GM12892 (cell line): ENCODE measurements at regions not wholly inside any gene's neighbourhood (a gene's known extent, or its start where the extent isn't known, plus 50 kb on each side); places are given as distances from the start of the nearest gene placed in this dataset.

Experiments used
- DNase-seq: peaks from one replicate; pipeline ENCODE4 v3.0.0; 2011; ENCODE audit not compliant: insufficient read length
- FAIRE-seq: peaks from 2 replicates; lab custom pipeline; 2011; peaks lifted over from hg19 to GRCh38; lab: Jason Lieb, UNC
- POLR2A ChIP-seq: IDR thresholded peaks from 2 replicates; pipeline ENCODE4 v1.6.1; 2011; ENCODE audit warnings: low read depth, low read length, control low read depth
- POLR2AphosphoS5 ChIP-seq: IDR thresholded peaks from 2 replicates; pipeline ENCODE4 v1.6.1; 2011; ENCODE audit warnings: low read depth, low read length, control low read depth
- TAF1 ChIP-seq: IDR thresholded peaks from 2 replicates; pipeline ENCODE4 v1.6.1; 2011; ENCODE audit warnings: low read depth, mild to moderate bottlenecking, control low read depth, low read length, borderline replicate concordance

DNA sequence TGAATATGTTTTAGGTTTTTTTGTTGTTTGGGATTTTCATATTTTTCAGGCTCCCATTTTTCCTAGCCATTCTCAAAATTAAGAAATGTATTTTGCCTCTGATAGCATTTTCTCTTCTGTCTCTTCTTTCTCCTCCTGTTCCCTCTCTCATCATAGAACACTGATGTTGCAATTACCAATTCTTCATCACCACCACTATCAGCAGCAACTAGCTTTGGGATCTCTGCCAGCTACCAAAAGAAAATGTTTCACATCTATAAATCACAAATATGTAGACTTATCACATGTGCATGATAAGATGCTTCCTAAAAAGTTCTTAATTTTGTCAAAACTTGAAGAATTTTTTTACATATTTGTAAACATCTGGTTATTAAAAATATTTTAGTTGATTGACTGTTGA is 887.1 kb downstream of the MAT2B start:
- no peak for FAIRE-seq
- no peak for TF ChIP-seq POLR2AphosphoS5
- no peak for TF ChIP-seq TAF1
- no peak for TF ChIP-seq POLR2A
- no peak for DNase-seq

DNA sequence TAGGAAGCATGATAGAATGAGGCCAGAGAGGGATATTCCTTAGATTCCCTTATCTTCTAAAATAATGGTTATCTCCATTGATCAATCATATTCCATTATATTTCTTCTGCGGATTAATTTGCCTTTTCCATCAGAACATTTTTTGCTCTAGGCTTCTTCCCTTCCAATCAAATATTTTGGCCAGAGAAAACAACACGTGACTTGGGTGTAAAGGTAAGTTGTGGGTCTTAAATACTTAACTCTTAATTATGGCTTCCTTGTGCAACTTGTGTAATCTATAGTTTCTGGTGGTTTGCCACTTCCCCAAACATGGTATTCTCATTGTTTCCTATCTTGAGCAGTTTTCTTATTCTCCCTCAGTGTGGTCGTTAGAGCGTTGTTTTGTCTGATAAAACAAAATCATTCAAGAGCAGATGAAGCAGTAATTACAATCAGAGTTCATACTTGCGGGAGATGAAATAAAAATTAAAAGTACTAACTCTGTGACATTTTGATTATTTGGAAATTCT is 889.3 kb downstream of the MAT2B start:
- no peak for TF ChIP-seq TAF1
- TF ChIP-seq POLR2A: no peak
- TF ChIP-seq POLR2AphosphoS5: no peak
- FAIRE-seq (no peak), DNase-seq (no peak)

DNA sequence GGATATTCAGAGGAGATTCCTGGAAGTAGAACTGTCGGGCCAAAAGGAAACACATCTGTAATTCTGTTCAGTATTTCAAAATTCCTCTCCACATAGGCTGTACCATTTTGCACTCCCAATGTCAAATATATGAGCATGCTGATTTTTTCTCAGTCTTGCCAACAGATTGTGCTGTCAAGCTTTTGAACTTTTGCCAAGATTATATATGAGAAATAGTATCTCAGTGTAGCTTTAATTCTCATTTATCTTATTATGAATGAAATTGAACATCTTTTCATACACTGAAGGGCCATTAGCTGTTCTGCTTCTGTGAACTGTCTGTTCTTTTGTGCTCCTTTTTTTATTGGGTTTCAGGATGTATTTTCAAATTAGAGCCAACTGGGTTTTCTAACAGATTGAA is 907.1 kb downstream of the MAT2B start:
- DNase-seq: no peak
- TF ChIP-seq POLR2AphosphoS5 (no peak), TAF1 (no peak), POLR2A (no peak)
- FAIRE-seq: no peak

DNA sequence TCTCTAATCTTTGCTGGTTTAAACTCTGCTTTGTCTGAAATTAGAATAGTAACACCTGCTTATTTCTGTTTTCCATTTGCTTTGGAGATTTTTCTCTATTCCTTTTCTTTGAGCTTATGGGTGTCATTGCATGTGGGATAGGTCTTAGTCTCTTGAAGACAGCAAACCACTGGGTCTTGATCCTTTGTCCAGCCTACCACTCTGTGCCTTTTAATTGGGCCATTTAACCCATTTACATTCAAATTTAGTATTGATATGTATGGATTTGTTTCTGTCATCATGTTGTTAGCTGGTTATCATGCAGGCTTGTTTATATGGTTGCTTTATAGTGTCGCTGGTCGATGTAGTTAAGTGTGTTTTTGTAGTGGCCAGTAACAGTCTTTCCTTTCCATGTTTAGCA is 914.7 kb downstream of the MAT2B start:
- DNase-seq (no peak), FAIRE-seq (no peak)
- TF ChIP-seq TAF1: no peak
- no peak for TF ChIP-seq POLR2AphosphoS5
- no peak for TF ChIP-seq POLR2A

DNA sequence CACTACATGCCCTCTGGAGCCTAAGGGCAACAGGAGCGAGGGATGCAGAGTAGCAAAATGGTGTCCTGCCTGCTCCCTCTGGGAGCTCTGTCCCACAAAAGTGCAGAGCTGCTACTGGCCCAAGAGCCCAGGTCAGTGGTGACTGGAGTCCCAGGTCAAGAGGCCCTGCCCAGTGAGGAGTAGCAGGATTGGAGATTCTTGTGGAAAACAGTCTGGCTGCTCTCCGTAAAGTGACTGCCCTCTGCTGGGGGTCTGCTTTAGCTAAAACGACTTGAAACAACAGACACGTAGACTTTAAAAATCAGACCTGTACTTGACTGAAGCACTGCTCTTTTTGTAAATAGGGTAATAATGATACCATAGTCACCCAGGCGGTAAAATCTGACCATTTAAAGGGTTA is 917.0 kb downstream of the MAT2B start:
- DNase-seq: no peak
- FAIRE-seq: no peak
- TF ChIP-seq TAF1: no peak
- TF ChIP-seq POLR2A: no peak
- TF ChIP-seq POLR2AphosphoS5: no peak

DNA sequence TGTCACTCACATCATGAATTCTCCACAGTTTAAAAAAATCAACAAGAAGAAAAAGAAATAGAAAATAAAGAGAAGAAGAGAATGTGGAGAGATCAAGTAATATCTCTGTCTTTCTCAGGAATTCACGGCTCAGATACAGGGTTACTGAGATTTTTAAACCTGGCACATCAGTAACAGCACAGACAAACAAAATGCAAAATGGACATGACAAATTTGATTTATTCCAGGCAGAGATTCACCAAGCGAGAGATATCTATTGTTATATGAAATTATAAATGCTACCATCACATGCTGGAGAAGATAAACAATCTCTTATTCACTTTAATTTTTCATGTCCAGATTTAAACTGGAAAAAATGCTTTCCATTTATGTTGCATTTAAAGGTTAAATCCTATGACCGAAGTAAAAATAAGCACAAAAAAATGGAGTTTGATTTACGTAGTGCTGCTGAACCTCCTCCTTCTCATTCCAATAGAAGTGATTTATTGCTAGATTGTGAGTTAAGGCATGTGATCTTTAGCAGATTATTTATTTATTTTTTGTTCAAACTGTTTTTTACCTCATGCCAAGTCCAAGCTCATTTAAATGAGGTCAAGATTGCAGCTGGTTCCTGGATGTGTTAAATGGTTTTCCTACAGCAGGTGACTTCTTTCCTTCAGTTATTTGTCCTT is 926.4 kb downstream of the MAT2B start:
- no peak for TF ChIP-seq TAF1
- no peak for TF ChIP-seq POLR2AphosphoS5
- no peak for TF ChIP-seq POLR2A
- FAIRE-seq (no peak), DNase-seq (no peak)

DNA sequence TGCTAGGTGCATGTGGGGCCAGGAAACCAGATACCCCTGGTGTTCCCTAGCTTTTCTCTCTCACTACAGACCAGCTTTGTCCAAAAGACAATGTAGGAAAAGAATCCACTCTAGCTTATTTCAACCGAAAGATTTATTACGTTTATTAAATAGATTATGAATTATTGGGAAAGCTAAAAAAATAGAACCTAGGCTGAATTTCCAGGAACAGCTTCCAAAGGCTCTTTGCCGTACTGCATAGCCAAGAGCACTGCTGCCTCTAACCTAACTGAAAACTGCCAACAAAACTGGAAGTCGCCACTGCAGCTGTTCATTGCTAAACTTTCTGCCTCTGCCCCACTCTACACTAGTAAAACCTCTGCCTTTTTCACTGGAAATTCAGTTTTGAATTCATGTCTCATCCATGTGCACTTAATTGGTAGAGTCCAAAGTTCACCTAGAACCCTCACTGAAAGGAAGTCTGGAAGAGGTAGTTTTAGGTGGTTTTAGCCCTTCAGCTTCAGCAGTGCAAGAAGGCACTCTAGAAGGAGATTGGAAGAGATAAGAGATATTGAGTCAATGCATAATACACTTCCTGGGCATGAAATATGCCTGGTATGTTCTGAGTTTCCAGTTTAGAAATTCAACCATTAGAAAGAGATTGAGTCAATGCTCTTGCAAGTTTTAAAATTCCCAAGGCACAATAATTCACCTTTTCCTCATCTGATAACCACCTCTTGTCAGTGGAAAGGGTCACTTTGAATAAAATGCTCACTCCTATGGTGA is 927.9 kb downstream of the MAT2B start:
- TF ChIP-seq TAF1 (no peak), POLR2AphosphoS5 (no peak), POLR2A (no peak)
- no peak for DNase-seq
- FAIRE-seq: no peak

DNA sequence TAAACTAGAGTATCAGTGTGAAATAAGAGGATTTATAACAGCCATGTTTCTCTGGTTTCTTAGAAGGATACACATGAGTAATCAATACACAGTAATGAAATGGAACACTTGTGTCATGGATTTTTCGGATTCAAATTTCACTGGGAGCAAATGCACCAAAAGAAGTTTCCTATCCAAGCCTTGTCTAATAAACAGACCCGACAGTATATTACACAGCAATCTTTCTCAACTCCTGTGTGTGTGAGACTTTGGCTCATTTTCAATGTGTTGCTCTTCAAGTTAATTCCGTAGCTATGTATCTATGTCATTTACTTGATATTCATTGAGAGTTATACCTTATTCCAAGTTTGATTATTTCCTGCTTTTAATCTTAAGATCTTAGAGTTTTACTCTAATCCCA is 930.2 kb downstream of the MAT2B start:
- no peak for TF ChIP-seq POLR2A
- TF ChIP-seq POLR2AphosphoS5: no peak
- TF ChIP-seq TAF1: no peak
- DNase-seq (no peak), FAIRE-seq (no peak)

DNA sequence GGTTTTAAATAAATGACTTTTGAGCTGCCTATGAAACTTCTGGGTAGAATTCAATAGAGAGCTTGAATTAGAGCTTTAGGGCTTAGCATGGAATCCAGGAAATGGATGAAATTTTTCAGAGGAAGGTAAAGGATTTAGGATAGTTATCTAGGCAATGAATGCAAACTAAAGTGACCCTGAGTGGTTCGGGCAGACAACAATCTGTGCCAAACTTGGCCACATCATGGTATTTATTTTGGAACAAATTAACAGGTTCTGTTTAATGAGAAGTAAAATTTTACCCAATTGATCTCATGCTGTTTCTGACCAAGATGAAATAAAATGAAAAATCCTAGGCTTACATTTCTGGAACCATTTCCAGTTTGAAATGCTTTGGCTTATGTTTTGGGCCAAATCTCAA is 934.4 kb downstream of the MAT2B start:
- TF ChIP-seq TAF1 (no peak), POLR2AphosphoS5 (no peak), POLR2A (no peak)
- FAIRE-seq (no peak), DNase-seq (no peak)

DNA sequence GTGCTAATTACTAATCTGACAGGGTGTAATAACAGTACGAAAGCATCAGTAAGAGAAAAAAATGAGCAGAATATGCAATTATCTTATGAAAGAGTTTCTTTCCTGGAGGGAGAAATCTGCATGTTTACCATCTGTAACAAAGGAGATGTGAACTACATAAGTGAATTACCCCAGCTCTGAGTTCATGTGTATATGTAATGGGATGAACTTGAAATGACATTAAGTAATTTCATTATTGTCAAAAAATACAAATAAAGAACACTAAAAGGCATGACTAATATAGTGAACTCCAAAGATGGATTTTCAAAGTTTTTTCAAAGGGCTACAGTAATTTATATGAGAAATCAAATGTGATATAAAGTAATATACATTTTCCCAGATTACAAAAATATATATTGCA is 944.0 kb downstream of the MAT2B start:
- FAIRE-seq: no peak
- DNase-seq: no peak
- TF ChIP-seq POLR2AphosphoS5: no peak
- no peak for TF ChIP-seq TAF1
- TF ChIP-seq POLR2A: no peak

DNA sequence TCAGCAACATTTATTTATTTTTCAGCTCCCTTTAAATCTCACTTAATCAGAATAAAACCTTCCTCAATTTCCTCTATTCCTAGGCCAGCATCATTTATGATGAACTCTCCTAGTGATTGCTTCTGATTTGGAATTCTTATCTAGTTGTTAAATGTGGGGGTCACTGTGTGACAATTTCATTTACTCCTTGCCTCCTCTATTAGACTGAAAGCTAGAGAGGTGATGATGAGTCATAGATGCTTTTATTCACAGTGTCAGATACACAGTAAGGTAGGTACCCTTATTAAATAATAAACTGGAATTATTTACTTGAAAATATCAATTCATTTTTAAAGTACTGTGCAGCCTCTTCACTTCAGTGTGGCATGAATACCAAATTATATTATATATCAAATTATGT is 960.6 kb downstream of the MAT2B start:
- TF ChIP-seq TAF1: no peak
- TF ChIP-seq POLR2AphosphoS5: no peak
- TF ChIP-seq POLR2A: no peak
- no peak for FAIRE-seq

DNA sequence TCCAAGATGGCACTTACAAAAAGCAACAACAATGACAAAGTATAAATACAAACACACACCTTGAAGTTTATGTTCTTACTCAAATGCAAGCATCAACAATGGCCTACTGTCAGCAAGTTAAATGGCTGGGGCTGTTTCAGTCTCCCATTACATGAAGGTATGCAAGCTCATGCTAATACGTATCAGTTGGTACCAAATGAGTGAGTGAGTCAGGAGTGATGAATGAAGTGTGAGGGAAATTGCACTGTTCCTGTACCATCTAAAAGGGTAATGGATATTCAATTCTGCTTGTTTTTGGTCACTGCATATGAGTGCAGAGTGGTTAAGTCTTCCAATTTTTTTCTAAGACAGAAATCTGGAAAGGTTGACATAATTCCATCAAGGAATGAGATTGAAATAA is 964.9 kb downstream of the MAT2B start:
- no peak for TF ChIP-seq POLR2A
- TF ChIP-seq TAF1: no peak
- no peak for TF ChIP-seq POLR2AphosphoS5
- no peak for FAIRE-seq
- DNase-seq: no peak

More for the DNA sequence above, 960.6 kb downstream of the MAT2B start:
- DNase-seq: no peak

DNA sequence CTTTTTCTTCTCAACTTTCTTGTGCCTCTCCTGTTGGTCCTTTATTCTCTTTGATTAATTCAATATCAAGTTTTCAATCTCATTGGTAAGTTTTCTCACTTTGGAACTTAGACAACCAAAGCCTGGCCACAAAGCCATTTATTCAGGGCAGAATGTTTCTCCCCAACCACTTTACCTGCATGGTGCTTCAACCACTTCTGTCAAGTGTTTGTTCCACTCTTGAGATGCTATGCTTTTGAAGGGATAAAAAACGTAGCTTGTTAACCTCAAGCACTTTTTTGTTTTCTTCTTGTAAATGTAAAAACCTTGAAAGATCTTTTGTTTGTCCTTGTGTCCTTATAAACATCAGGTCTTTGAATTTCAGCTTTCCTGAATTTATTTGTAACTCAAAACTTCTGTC is 966.7 kb downstream of the MAT2B start:
- TF ChIP-seq POLR2AphosphoS5: no peak
- no peak for TF ChIP-seq TAF1
- no peak for TF ChIP-seq POLR2A
- no peak for DNase-seq
- FAIRE-seq: no peak
